K562 (cell line): ENCODE measurements at regions not wholly inside any gene's neighbourhood (a gene's known extent, or its start where the extent isn't known, plus 50 kb on each side); places are given as distances from the start of the nearest gene placed in this dataset.

Source experiments
- CTCF ChIP-seq, 3 experiments: IDR thresholded peaks in 2 of 3; conservative IDR thresholded peaks in 1 of 3; 2 replicates each; pipeline ENCODE4 v1.5.1; 2011 to 2012; ENCODE audit warnings: low read length in 3 of 3, mild to moderate bottlenecking in 3 of 3, control low read depth in 2 of 3, improper control_type of control experiment in 1 of 3, inconsistent platforms in 1 of 3, low read depth in 1 of 3, mixed read lengths in 1 of 3, moderate library complexity in 1 of 3; ENCODE audit not compliant: insufficient read depth in 2 of 3
- CXXC5 ChIP-seq: fragments of 250-450 bp; sonication (Bioruptor Pico); IDR thresholded peaks from 2 replicates; pipeline ENCODE4 v1.8.0; 2022; ENCODE audit warnings: inconsistent platforms, mild to moderate bottlenecking, moderate library complexity
- ELF2 ChIP-seq: fragments of 250-450 bp; sonication (Bioruptor Pico); IDR thresholded peaks from 2 replicates; pipeline ENCODE4 v1.5.0; 2021; ENCODE audit warnings: mild to moderate bottlenecking
- ETV6 ChIP-seq, 3 experiments: fragments of 150-350 bp in 1 of 3; sonication (generic) in 1 of 3; formaldehyde crosslinking in 1 of 3; IDR thresholded peaks; 2 replicates each; pipeline versions ENCODE4 v1.6.1 to v1.8.0; 2014 to 2022; ENCODE audit warnings: borderline replicate concordance in 2 of 3, low read depth in 2 of 3, antibody characterized with exemption in 1 of 3, low read length in 1 of 3, mild to moderate bottlenecking in 1 of 3, missing genetic modification reagents in 1 of 3
- FOXO4 ChIP-seq: fragments of 450-650 bp; formaldehyde crosslinking; IDR thresholded peaks from 2 replicates; pipeline ENCODE4 v1.4.0; 2020; ENCODE audit warnings: mild to moderate bottlenecking, moderate library complexity
- GABPA ChIP-seq: fragments of 200-800 bp; sonication (Bioruptor generic); conservative IDR thresholded peaks from 2 replicates; pipeline ENCODE4 v1.6.1; 2016; ENCODE audit warnings: low read depth, missing genetic modification characterization, missing compliant biosample characterization
- MEIS2 ChIP-seq: fragments of 450-650 bp; IDR thresholded peaks from 2 replicates; pipeline ENCODE4 v1.6.1; 2014; ENCODE audit warnings: mild to moderate bottlenecking; ENCODE audit not compliant: partially characterized antibody
- NFE2L1 ChIP-seq: fragments of 450-650 bp; IDR thresholded peaks from 2 replicates; pipeline ENCODE4 v1.6.1; 2016; ENCODE audit warnings: missing genetic modification characterization, low read depth, mild to moderate bottlenecking, missing compliant biosample characterization, moderate library complexity, borderline replicate concordance
- POLR2AphosphoS5 ChIP-seq: IDR thresholded peaks from 2 replicates; pipeline ENCODE4 v1.6.1; 2011; ENCODE audit warnings: mild to moderate bottlenecking, low read depth, low read length, moderate library complexity; ENCODE audit not compliant: control insufficient read depth, insufficient read depth
- SMARCA5 ChIP-seq: fragments of 450-650 bp; IDR thresholded peaks from 2 replicates; pipeline ENCODE4 v1.6.1; 2016
- TCF7L2 ChIP-seq: fragments of 150-350 bp; IDR thresholded peaks from 2 replicates; pipeline ENCODE4 v1.6.1; 2016; ENCODE audit warnings: low read depth, mild to moderate bottlenecking, low read length, moderate library complexity
- ZNF140 ChIP-seq: fragments of 250-450 bp; sonication (Bioruptor Pico); IDR thresholded peaks from 2 replicates; pipeline ENCODE4 v1.8.0; 2021; ENCODE audit warnings: moderate library complexity, mild to moderate bottlenecking, inconsistent platforms
- TF ChIP-seq, protein P1 (sequence below): fragments of 450-650 bp; IDR thresholded peaks from 2 replicates; pipeline ENCODE4 v1.6.1; 2018; ENCODE audit not compliant: partially characterized antibody
- TF ChIP-seq, protein P2 (sequence below), 2 experiments: fragments of 450-650 bp; IDR thresholded peaks; 2 replicates each; pipeline ENCODE4 v1.6.1; 2016; ENCODE audit warnings: mild to moderate bottlenecking in 2 of 2, borderline replicate concordance in 1 of 2, low read depth in 1 of 2, moderate library complexity in 1 of 2

DNA sequence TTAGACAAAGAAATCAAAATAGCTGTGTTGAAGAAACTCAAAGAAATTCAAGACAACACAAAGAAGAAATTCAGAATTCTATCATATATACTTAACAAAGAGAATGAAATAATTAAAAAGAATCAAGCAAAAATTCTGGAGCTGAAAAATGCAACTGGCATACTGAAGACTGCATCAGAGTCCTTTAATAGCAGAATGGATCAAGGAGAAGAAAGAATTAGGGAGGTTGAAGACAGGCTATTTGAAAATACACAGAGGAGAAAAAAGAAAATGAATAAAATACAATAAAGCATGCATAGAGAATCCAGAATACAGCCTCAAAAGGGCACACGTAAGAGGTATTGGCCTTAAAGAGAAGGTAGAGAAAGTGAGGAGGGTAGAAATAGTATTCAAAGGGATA is 179.5 kb upstream of the SPIN4 start:
- TF ChIP-seq MEIS2 (no peak), SMARCA5 (no peak), CXXC5 (CRISPR knock-in tag) (no peak), ELF2 (CRISPR knock-in tag) (no peak), TCF7L2 (no peak), ZNF140 (no peak), NFE2L1 (tag) (no peak), FOXO4 (CRISPR knock-in tag) (no peak), CTCF (IDR thresholded peaks at IDR 0.05 in 2 of 3, conservative IDR thresholded peaks at IDR 0.05 in 1 of 3; ENCODE audit: insufficient read depth in 2 of 3, low read depth in 1 of 3, low read length in 3 of 3) (no peak), POLR2AphosphoS5 (no peak), ETV6 (IDR thresholded peaks at IDR 0.05; ENCODE audit: borderline replicate concordance in 1 of 2, low read depth in 2 of 2, low read length in 1 of 2) (no peak), ETV6 (CRISPR knock-in tag; IDR thresholded peaks at IDR 0.05; ENCODE audit: borderline replicate concordance) (no peak), GABPA (tag) (no peak)
- TF ChIP-seq, protein P1, sequence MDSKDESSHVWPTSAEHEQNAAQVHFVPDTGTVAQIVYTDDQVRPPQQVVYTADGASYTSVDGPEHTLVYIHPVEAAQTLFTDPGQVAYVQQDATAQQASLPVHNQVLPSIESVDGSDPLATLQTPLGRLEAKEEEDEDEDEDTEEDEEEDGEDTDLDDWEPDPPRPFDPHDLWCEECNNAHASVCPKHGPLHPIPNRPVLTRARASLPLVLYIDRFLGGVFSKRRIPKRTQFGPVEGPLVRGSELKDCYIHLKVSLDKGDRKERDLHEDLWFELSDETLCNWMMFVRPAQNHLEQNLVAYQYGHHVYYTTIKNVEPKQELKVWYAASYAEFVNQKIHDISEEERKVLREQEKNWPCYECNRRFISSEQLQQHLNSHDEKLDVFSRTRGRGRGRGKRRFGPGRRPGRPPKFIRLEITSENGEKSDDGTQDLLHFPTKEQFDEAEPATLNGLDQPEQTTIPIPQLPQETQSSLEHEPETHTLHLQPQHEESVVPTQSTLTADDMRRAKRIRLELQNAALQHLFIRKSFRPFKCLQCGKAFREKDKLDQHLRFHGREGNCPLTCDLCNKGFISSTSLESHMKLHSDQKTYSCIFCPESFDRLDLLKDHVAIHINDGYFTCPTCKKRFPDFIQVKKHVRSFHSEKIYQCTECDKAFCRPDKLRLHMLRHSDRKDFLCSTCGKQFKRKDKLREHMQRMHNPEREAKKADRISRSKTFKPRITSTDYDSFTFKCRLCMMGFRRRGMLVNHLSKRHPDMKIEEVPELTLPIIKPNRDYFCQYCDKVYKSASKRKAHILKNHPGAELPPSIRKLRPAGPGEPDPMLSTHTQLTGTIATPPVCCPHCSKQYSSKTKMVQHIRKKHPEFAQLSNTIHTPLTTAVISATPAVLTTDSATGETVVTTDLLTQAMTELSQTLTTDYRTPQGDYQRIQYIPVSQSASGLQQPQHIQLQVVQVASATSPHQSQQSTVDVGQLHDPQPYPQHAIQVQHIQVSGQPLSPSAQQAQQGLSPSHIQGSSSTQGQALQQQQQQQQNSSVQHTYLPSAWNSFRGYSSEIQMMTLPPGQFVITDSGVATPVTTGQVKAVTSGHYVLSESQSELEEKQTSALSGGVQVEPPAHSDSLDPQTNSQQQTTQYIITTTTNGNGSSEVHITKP, result no peak
- TF ChIP-seq, protein P2, sequence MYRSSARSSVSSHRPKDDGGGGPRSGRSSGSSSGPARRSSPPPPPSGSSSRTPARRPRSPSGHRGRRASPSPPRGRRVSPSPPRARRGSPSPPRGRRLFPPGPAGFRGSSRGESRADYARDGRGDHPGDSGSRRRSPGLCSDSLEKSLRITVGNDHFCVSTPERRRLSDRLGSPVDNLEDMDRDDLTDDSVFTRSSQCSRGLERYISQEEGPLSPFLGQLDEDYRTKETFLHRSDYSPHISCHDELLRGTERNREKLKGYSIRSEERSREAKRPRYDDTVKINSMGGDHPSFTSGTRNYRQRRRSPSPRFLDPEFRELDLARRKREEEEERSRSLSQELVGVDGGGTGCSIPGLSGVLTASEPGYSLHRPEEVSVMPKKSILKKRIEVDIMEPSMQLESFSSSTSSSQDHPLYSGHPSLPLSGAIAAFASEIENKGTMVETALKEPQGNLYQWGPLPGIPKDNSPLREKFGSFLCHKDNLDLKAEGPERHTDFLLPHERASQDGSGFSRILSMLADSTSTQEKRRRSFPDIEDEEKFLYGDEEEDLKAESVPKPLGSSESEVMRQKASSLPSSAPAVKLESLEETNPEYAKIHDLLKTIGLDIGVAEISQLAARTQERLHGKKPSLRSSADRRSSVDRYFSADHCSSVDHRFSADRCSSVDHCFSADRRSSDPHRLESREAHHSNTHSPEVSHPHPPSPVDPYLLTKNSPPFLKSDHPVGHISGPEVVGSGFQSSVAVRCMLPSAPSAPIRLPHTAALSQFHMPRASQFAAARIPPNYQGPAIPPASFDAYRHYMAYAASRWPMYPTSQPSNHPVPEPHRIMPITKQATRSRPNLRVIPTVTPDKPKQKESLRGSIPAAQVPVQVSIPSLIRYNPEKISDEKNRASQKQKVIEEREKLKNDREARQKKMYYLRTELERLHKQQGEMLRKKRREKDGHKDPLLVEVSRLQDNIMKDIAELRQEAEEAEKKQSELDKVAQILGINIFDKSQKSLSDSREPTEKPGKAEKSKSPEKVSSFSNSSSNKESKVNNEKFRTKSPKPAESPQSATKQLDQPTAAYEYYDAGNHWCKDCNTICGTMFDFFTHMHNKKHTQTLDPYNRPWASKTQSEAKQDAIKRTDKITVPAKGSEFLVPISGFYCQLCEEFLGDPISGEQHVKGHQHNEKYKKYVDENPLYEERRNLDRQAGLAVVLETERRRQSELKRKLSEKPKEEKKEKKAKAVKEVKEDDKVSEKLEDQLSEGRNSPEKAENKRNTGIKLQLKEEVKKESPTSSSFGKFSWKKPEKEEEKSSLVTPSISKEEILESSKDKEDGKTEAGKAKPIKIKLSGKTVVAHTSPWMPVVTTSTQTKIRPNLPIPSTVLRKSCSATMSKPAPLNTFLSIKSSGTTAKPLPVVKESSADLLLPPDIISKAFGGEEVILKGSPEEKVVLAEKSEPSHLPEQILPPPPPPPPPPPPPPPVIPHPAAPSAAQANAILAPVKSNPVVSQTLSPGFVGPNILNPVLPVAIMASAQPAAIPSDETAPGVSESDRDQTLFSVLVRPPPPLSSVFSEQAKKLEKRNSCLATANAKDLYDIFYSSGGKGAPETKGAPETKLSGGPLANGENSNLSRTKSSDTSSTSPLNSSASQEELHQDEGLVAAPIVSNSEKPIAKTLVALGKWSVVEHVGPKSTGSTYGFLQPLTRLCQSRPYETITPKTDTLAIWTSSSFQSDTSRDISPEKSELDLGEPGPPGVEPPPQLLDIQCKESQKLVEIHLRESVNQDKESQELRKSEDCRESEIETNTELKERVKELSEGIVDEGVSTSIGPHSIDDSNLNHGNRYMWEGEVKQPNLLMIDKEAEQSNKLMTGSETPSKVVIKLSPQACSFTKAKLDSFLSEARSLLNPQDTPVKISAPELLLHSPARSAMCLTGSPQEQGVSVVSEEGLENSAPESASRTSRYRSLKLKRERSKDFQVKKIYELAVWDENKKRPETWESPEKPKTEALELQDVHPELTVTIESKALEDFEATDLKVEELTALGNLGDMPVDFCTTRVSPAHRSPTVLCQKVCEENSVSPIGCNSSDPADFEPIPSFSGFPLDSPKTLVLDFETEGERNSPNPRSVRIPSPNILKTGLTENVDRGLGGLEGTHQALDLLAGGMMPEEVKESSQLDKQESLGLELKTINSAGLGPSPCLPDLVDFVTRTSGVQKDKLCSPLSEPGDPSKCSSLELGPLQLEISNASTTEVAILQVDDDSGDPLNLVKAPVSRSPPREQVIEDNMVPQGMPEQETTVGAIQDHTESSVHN (IDR thresholded peaks at IDR 0.05; ENCODE audit: borderline replicate concordance in 1 of 2, low read depth in 1 of 2), result no peak
